ENCODE measurements at regions not wholly inside any gene's neighbourhood (a gene's known extent, or its start where the extent isn't known, plus 50 kb on each side); places are given as distances from the start of the nearest gene placed in this dataset.

GRCh38 chr5:68709239-68709638, 384.6 kb upstream of the SLC30A5 start:
- DNase-seq (ENCODE audit: low read depth in 2 of 2), result no peak

- no peak for DNase-seq (ENCODE audit: low read depth in 2 of 2)
Observed at GRCh38 chr5:68710514-68710913, 383.3 kb upstream of the SLC30A5 start.

- no peak for DNase-seq (ENCODE audit: low read depth in 2 of 2)
Observed at GRCh38 chr5:68711293-68712200, 382.3 kb upstream of the SLC30A5 start.

- no peak for DNase-seq (ENCODE audit: low read depth in 2 of 2)
Observed at GRCh38 chr5:68714810-68715209, 379.0 kb upstream of the SLC30A5 start.

GRCh38 chr5:68720884-68721610, 372.8 kb upstream of the SLC30A5 start:
- DNase-seq (ENCODE audit: low read depth in 2 of 2), result no peak

- DNase-seq (ENCODE audit: low read depth in 2 of 2), result no peak
Observed at GRCh38 chr5:68722357-68722756, 371.5 kb upstream of the SLC30A5 start.

GRCh38 chr5:68725905-68726683, 367.7 kb upstream of the SLC30A5 start:
- DNase-seq (ENCODE audit: low read depth in 2 of 2), result no peak

GRCh38 chr5:68727931-68728330, 365.9 kb upstream of the SLC30A5 start:
- no peak for DNase-seq (ENCODE audit: low read depth in 2 of 2)

GRCh38 chr5:68729678-68730077, 364.1 kb upstream of the SLC30A5 start:
- no peak for DNase-seq (ENCODE audit: low read depth in 2 of 2)

GRCh38 chr5:68730220-68730978, 363.4 kb upstream of the SLC30A5 start:
- no peak for DNase-seq (ENCODE audit: low read depth in 2 of 2)

- no peak for DNase-seq (ENCODE audit: low read depth in 2 of 2)
Observed at GRCh38 chr5:68730979-68731654, 362.7 kb upstream of the SLC30A5 start.

- no peak for DNase-seq (ENCODE audit: low read depth in 2 of 2)
Observed at GRCh38 chr5:68732251-68732650, 361.6 kb upstream of the SLC30A5 start.

GRCh38 chr5:68734781-68735180, 359.0 kb upstream of the SLC30A5 start:
- no peak for DNase-seq (ENCODE audit: low read depth in 2 of 2)

- no peak for DNase-seq (ENCODE audit: low read depth in 2 of 2)
Observed at GRCh38 chr5:68738236-68738635, 355.6 kb upstream of the SLC30A5 start.

GRCh38 chr5:68738841-68739240, 355.0 kb upstream of the SLC30A5 start:
- DNase-seq (ENCODE audit: low read depth in 2 of 2), result no peak

- no peak for DNase-seq (ENCODE audit: low read depth in 2 of 2)
Observed at GRCh38 chr5:68739752-68740151, 354.1 kb upstream of the SLC30A5 start.

GRCh38 chr5:68740226-68740910, 353.4 kb upstream of the SLC30A5 start:
- no peak for DNase-seq (ENCODE audit: low read depth in 2 of 2)

GRCh38 chr5:68744206-68744605, 349.6 kb upstream of the SLC30A5 start:
- DNase-seq (ENCODE audit: low read depth in 2 of 2), result no peak

GRCh38 chr5:68745448-68745847, 348.4 kb upstream of the SLC30A5 start:
- DNase-seq (ENCODE audit: low read depth in 2 of 2), result no peak

- no peak for DNase-seq (ENCODE audit: low read depth in 2 of 2)
Observed at GRCh38 chr5:68746220-68746619, 347.6 kb upstream of the SLC30A5 start.
